Mammary epithelial cell (primary cell): ENCODE measurements at regions not wholly inside any gene's neighbourhood (a gene's known extent, or its start where the extent isn't known, plus 50 kb on each side); places are given as distances from the start of the nearest gene placed in this dataset.

Experiments used
- CTCF ChIP-seq, 2 donors: IDR thresholded peaks in 1 of 2; conservative IDR thresholded peaks in 1 of 2; 2 replicates each; pipeline ENCODE4 v1.5.1; 2011 to 2012; ENCODE audit warnings: inconsistent platforms in 2 of 2, low read length in 2 of 2, mild to moderate bottlenecking in 2 of 2, control low read depth in 1 of 2, low read depth in 1 of 2; ENCODE audit not compliant: insufficient read depth in 1 of 2; ENCODE audit errors: extremely low read depth in 1 of 2
- EZH2 ChIP-seq: IDR thresholded peaks from 2 replicates; pipeline ENCODE4 v1.6.1; 2012; ENCODE audit warnings: low read length, inconsistent platforms, borderline replicate concordance

GRCh38 chr2:192275632-192276031 is 80.9 kb upstream of the TMEFF2 start:
- no peak for TF ChIP-seq CTCF (conservative IDR thresholded peaks at IDR 0.05 in 1 of 2, IDR thresholded peaks at IDR 0.05 in 1 of 2; ENCODE audit: extremely low read depth in 1 of 2, insufficient read depth in 1 of 2, low read depth in 1 of 2, low read length in 2 of 2)
- no peak for TF ChIP-seq EZH2
